Loucy (cell line): ENCODE measurements at regions not wholly inside any gene's neighbourhood (a gene's known extent, or its start where the extent isn't known, plus 50 kb on each side); places are given as distances from the start of the nearest gene placed in this dataset.

Source experiments
- H2AFZ ChIP-seq: fragments of 200-600 bp; sonication (generic); 2 replicates; pipeline ENCODE4 v1.6.0; 2016; ENCODE audit warnings: antibody characterized with exemption, mild to moderate bottlenecking, low read length, moderate library complexity
- H3F3A ChIP-seq: fragments of 200-600 bp; 2 replicates; pipeline ENCODE4 v1.6.0; 2016; ENCODE audit warnings: antibody characterized with exemption, low read depth, mild to moderate bottlenecking
- H3K27me3 ChIP-seq: fragments of 200-600 bp; sonication (generic); 2 replicates; pipeline ENCODE4 v1.6.1; 2014; ENCODE audit warnings: low read length, mild to moderate bottlenecking; ENCODE audit not compliant: insufficient read depth, poor library complexity, severe bottlenecking
- H3K36me3 ChIP-seq: fragments of 200-600 bp; sonication (generic); 2 replicates; pipeline ENCODE4 v1.6.1; 2016; ENCODE audit warnings: low read length; ENCODE audit not compliant: insufficient read depth
- H3K4me1 ChIP-seq: fragments of 200-600 bp; sonication (generic); 2 replicates; pipeline ENCODE4 v1.5.1; 2014; ENCODE audit warnings: low read length, mild to moderate bottlenecking; ENCODE audit not compliant: insufficient read depth, poor library complexity, severe bottlenecking
- H3K4me2 ChIP-seq: fragments of 200-600 bp; sonication (generic); 2 replicates; pipeline ENCODE4 v1.6.0; 2014; ENCODE audit warnings: antibody characterized with exemption, low read length, low read depth, mild to moderate bottlenecking; ENCODE audit not compliant: poor library complexity, severe bottlenecking
- H3K4me3 ChIP-seq: fragments of 200-600 bp; sonication (generic); 2 replicates; pipeline ENCODE4 v1.5.1; 2014; ENCODE audit warnings: low read length, mild to moderate bottlenecking, mixed read lengths; ENCODE audit not compliant: poor library complexity, severe bottlenecking
- H3K79me2 ChIP-seq: fragments of 200-600 bp; sonication (generic); 2 replicates; pipeline ENCODE4 v1.6.1; 2014; ENCODE audit warnings: low read length; ENCODE audit not compliant: insufficient read depth
- H3K9ac ChIP-seq: fragments of 200-600 bp; sonication (generic); 2 replicates; pipeline ENCODE4 v1.6.0; 2014; ENCODE audit warnings: mild to moderate bottlenecking, low read depth, low read length, moderate library complexity; ENCODE audit not compliant: poor library complexity, severe bottlenecking
- H3K9me2 ChIP-seq: fragments of 200-600 bp; sonication (generic); replicated peaks from 2 replicates; pipeline ENCODE4 v1.6.1; 2016; ENCODE audit warnings: low read depth, low read length, mixed read lengths
- H3K9me3 ChIP-seq: fragments of 200-600 bp; sonication (generic); 2 replicates; pipeline ENCODE4 v1.6.1; 2014; ENCODE audit warnings: mild to moderate bottlenecking, antibody characterized with exemption, low read length, low read depth; ENCODE audit not compliant: insufficient read depth
- H4K20me1 ChIP-seq: fragments of 200-600 bp; sonication (generic); 2 replicates; pipeline ENCODE4 v1.6.0; 2014; ENCODE audit warnings: antibody characterized with exemption, low read length, mild to moderate bottlenecking; ENCODE audit not compliant: insufficient read depth, poor library complexity, severe bottlenecking
- EZH2phosphoT487 ChIP-seq: fragments of 200-600 bp; IDR thresholded peaks from 2 replicates; pipeline ENCODE4 v1.6.1; 2018; ENCODE audit warnings: antibody characterized with exemption, mild to moderate bottlenecking, moderate library complexity, borderline replicate concordance
- TF ChIP-seq, protein P1 (sequence below): fragments of 200-600 bp; sonication (generic); conservative IDR thresholded peaks from 2 replicates; pipeline ENCODE4 v1.5.1; 2014; ENCODE audit warnings: mild to moderate bottlenecking, antibody characterized with exemption, low read length

DNA sequence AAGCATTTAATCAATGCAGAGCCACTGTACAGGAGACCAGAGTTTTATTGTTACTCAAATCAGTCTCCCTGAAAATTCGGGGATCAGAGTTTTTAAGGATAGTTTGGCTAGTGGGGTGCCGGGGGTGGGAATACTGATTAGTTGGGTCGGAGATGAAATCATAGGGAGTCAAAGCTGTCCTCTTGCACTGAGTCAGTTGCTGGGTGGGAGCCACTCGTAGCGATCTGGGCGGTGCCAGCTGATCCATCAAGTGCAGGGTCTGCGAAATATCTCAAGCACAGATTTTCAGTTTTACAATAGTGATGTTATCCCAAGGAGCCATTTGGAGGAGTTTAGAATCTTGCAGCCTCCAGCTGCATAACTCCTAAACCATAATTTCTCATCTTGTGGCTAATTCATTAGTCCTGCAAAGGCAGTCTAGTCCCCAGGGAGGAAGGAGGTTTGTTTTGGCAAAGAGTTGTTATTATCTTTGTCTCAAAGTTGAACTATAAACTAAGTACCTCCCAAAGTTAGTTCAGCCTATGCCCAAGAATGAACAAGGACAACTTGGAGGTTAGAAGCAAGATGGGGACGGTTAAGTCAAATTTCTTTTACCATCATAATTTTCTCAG, 169.4 kb upstream of the PLEKHG7 start:
- Histone ChIP-seq H3K9ac (no peak overlapping the region), H3K4me2 (peak overlapping the region; percentile 9), H3K4me3 (no peak overlapping the region), H3F3A (no peaks in the 10 kb centered on the region), H3K9me2 (no peaks in the 10 kb centered on the region), H3K79me2 (no peaks in the 10 kb centered on the region), H2AFZ (no peak overlapping the region), H3K36me3 (no peaks in the 10 kb centered on the region), H4K20me1 (no peaks in the 10 kb centered on the region), H3K4me1 (peaks cover 39% of the 10 kb centered on the region), H3K9me3 (no peaks in the 10 kb centered on the region), H3K27me3 (no peaks in the 10 kb centered on the region)
- no peak for TF ChIP-seq EZH2phosphoT487
- TF ChIP-seq, protein P1, sequence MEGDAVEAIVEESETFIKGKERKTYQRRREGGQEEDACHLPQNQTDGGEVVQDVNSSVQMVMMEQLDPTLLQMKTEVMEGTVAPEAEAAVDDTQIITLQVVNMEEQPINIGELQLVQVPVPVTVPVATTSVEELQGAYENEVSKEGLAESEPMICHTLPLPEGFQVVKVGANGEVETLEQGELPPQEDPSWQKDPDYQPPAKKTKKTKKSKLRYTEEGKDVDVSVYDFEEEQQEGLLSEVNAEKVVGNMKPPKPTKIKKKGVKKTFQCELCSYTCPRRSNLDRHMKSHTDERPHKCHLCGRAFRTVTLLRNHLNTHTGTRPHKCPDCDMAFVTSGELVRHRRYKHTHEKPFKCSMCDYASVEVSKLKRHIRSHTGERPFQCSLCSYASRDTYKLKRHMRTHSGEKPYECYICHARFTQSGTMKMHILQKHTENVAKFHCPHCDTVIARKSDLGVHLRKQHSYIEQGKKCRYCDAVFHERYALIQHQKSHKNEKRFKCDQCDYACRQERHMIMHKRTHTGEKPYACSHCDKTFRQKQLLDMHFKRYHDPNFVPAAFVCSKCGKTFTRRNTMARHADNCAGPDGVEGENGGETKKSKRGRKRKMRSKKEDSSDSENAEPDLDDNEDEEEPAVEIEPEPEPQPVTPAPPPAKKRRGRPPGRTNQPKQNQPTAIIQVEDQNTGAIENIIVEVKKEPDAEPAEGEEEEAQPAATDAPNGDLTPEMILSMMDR: no peak

GRCh38 chr12:92530706-92531105, 172.1 kb upstream of the PLEKHG7 start:
- no peak overlapping the region for H3K4me3 ChIP-seq
- H3K9me3 ChIP-seq: no peaks in the 10 kb centered on the region
- H2AFZ ChIP-seq: no peak overlapping the region
- no peak overlapping the region for H3K9ac ChIP-seq
- H3K27me3 ChIP-seq: no peaks in the 10 kb centered on the region
- no peak overlapping the region for H3K4me2 ChIP-seq
- no peaks in the 10 kb centered on the region for H3K9me2 ChIP-seq
- no peaks in the 10 kb centered on the region for H3K36me3 ChIP-seq
- TF ChIP-seq, protein P1: no peak
- no peak for TF ChIP-seq EZH2phosphoT487
- no peaks in the 10 kb centered on the region for H3K79me2 ChIP-seq
- H4K20me1 ChIP-seq: no peaks in the 10 kb centered on the region
- peaks cover 22% of the 10 kb centered on the region for H3K4me1 ChIP-seq
- H3F3A ChIP-seq: no peaks in the 10 kb centered on the region

DNA sequence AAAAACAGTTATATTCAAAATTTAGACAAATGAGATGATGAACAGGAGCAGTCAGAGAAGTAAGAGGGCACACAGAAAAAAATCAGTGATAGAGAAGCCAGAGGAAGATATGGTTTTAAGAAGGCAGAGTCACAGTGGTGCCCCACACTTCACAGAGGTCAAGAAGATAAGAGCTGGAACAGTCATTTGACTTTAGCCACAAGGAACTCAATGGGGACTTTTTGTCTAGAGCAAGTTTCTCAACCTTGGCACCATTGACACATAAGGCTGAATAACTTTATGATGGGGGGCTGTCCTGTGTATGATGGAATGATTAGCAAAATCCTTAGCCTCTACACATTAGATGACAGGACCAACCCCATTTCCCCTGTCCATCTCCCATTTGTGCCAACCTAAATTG, 172.8 kb upstream of the PLEKHG7 start:
- no peaks in the 10 kb centered on the region for H3K79me2 ChIP-seq
- no peaks in the 10 kb centered on the region for H3K36me3 ChIP-seq
- no peaks in the 10 kb centered on the region for H4K20me1 ChIP-seq
- no peak overlapping the region for H3K4me2 ChIP-seq
- H3K4me1 ChIP-seq: peaks cover 15% of the 10 kb centered on the region
- no peaks in the 10 kb centered on the region for H3K9me2 ChIP-seq
- TF ChIP-seq, protein P1: no peak
- no peak for TF ChIP-seq EZH2phosphoT487
- no peaks in the 10 kb centered on the region for H3F3A ChIP-seq
- no peak overlapping the region for H3K4me3 ChIP-seq
- no peaks in the 10 kb centered on the region for H3K27me3 ChIP-seq
- no peaks in the 10 kb centered on the region for H3K9me3 ChIP-seq
- no peak overlapping the region for H2AFZ ChIP-seq
- H3K9ac ChIP-seq: no peak overlapping the region
